Stomach smooth muscle (tissue), 2 donors: ENCODE measurements at regions not wholly inside any gene's neighbourhood (a gene's known extent, or its start where the extent isn't known, plus 50 kb on each side); places are given as distances from the start of the nearest gene placed in this dataset.

Source experiments
- H3K27ac ChIP-seq: one replicate; pipeline ENCODE4 v1.7.0; 2013; ENCODE audit warnings: mild to moderate bottlenecking, low read length, inconsistent platforms
- H3K27me3 ChIP-seq, 2 donors: one replicate each; pipeline ENCODE4 v1.7.0; 2013; ENCODE audit warnings: low read length in 2 of 2; ENCODE audit not compliant: insufficient read depth in 2 of 2, control insufficient read depth in 1 of 2
- H3K36me3 ChIP-seq, 2 donors: one replicate each; pipeline ENCODE4 v1.7.0; 2013; ENCODE audit warnings: low read length in 2 of 2; ENCODE audit not compliant: control insufficient read depth in 2 of 2, insufficient read depth in 2 of 2
- H3K4me1 ChIP-seq: one replicate; pipeline ENCODE4 v1.7.0; 2013; ENCODE audit warnings: low read length; ENCODE audit not compliant: control insufficient read depth, insufficient read depth
- H3K4me3 ChIP-seq, 2 donors: one replicate each; pipeline ENCODE4 v1.7.0; 2013; ENCODE audit warnings: low read length in 2 of 2
- H3K9ac ChIP-seq, 2 donors: one replicate each; pipeline ENCODE4 v1.7.0; 2013; ENCODE audit warnings: low read length in 2 of 2, mild to moderate bottlenecking in 1 of 2
- H3K9me3 ChIP-seq, 2 donors: one replicate each; pipeline ENCODE4 v1.7.0; 2013; ENCODE audit warnings: low read length in 2 of 2; ENCODE audit not compliant: control insufficient read depth in 2 of 2
- donor health status: healthy.
- donor health status: Pancreatic carcinoma.

GRCh38 chr20:58022711-58023110 is 205.7 kb downstream of the ANKRD60 start:
- H3K9ac ChIP-seq: no peak overlapping the region
- H3K9me3 ChIP-seq: no peaks in the 10 kb centered on the region
- H3K36me3 ChIP-seq: no peaks in the 10 kb centered on the region
- peaks cover 8% of the 10 kb centered on the region for H3K4me1 ChIP-seq
- no peaks in the 10 kb centered on the region for H3K27me3 ChIP-seq
- no peak overlapping the region for H3K4me3 ChIP-seq
- H3K27ac ChIP-seq: no peak overlapping the region

- H3K36me3 ChIP-seq: no peaks in the 10 kb centered on the region
These were observed 207.0 kb downstream of the ANKRD60 start for GRCh38 chr20:58021481-58021880.

GRCh38 chr20:58020656-58021454 is 207.6 kb downstream of the ANKRD60 start:
- H3K9me3 ChIP-seq: no peaks in the 10 kb centered on the region
- no peaks in the 10 kb centered on the region for H3K36me3 ChIP-seq
- H3K4me1 ChIP-seq: peaks cover 8% of the 10 kb centered on the region
- no peak overlapping the region for H3K9ac ChIP-seq
- H3K4me3 ChIP-seq: no peak overlapping the region
- no peak overlapping the region for H3K27ac ChIP-seq
- H3K27me3 ChIP-seq: no peaks in the 10 kb centered on the region

More at GRCh38 chr20:58021481-58021880, 207.0 kb downstream of the ANKRD60 start:
- H3K9ac ChIP-seq: no peak overlapping the region
- H3K9me3 ChIP-seq: no peaks in the 10 kb centered on the region
- no peak overlapping the region for H3K4me3 ChIP-seq
- no peak overlapping the region for H3K27ac ChIP-seq
- peaks cover 8% of the 10 kb centered on the region for H3K4me1 ChIP-seq
- no peaks in the 10 kb centered on the region for H3K27me3 ChIP-seq

GRCh38 chr20:58019850-58020625 is 208.4 kb downstream of the ANKRD60 start:
- Histone ChIP-seq H3K4me1 (peaks cover 8% of the 10 kb centered on the region), H3K27ac (no peak overlapping the region), H3K9me3 (no peaks in the 10 kb centered on the region), H3K27me3 (no peaks in the 10 kb centered on the region), H3K4me3 (no peak overlapping the region), H3K9ac (no peak overlapping the region), H3K36me3 (no peaks in the 10 kb centered on the region)

GRCh38 chr20:58019027-58019849 is 209.2 kb downstream of the ANKRD60 start:
- Histone ChIP-seq H3K4me1 (peaks cover 8% of the 10 kb centered on the region), H3K4me3 (no peak overlapping the region), H3K9ac (no peak overlapping the region), H3K27me3 (peaks cover 0 to 1% of the 10 kb centered on the region in 2 donors), H3K36me3 (no peaks in the 10 kb centered on the region), H3K27ac (no peak overlapping the region), H3K9me3 (no peaks in the 10 kb centered on the region)

GRCh38 chr20:58018590-58018989 is 209.9 kb downstream of the ANKRD60 start:
- H3K9ac ChIP-seq: no peak overlapping the region
- H3K36me3 ChIP-seq: no peaks in the 10 kb centered on the region
- peaks cover 0 to 2% of the 10 kb centered on the region in 2 donors for H3K27me3 ChIP-seq
- H3K9me3 ChIP-seq: no peaks in the 10 kb centered on the region
- H3K27ac ChIP-seq: no peak overlapping the region
- H3K4me1 ChIP-seq: peaks cover 8% of the 10 kb centered on the region
- H3K4me3 ChIP-seq: no peak overlapping the region

GRCh38 chr20:58017970-58018530 is 210.4 kb downstream of the ANKRD60 start:
- Histone ChIP-seq H3K4me1 (peaks cover 8% of the 10 kb centered on the region), H3K27ac (no peak overlapping the region)

GRCh38 chr20:58017231-58017969 is 211.1 kb downstream of the ANKRD60 start:
- H3K9ac ChIP-seq: no peak overlapping the region
- no peak overlapping the region for H3K4me3 ChIP-seq
- H3K36me3 ChIP-seq: no peaks in the 10 kb centered on the region
- H3K4me1 ChIP-seq: peaks cover 8% of the 10 kb centered on the region
- no peaks in the 10 kb centered on the region for H3K9me3 ChIP-seq
- H3K27ac ChIP-seq: no peak overlapping the region
- H3K27me3 ChIP-seq: peaks cover 0 to 2% of the 10 kb centered on the region in 2 donors

More at GRCh38 chr20:58017970-58018530, 210.4 kb downstream of the ANKRD60 start:
- Histone ChIP-seq H3K36me3 (no peaks in the 10 kb centered on the region), H3K9ac (no peak overlapping the region), H3K4me3 (no peak overlapping the region), H3K9me3 (no peaks in the 10 kb centered on the region), H3K27me3 (peaks cover 0 to 2% of the 10 kb centered on the region in 2 donors)

GRCh38 chr20:58016779-58017178 is 211.7 kb downstream of the ANKRD60 start:
- H3K4me3 ChIP-seq: no peak overlapping the region
- no peak overlapping the region for H3K9ac ChIP-seq
- H3K36me3 ChIP-seq: no peaks in the 10 kb centered on the region
- peaks cover 0 to 2% of the 10 kb centered on the region in 2 donors for H3K27me3 ChIP-seq
- no peaks in the 10 kb centered on the region for H3K9me3 ChIP-seq
- H3K4me1 ChIP-seq: peaks cover 8% of the 10 kb centered on the region
- no peak overlapping the region for H3K27ac ChIP-seq
